Caco-2 (cell line): ENCODE measurements at regions not wholly inside any gene's neighbourhood (a gene's known extent, or its start where the extent isn't known, plus 50 kb on each side); places are given as distances from the start of the nearest gene placed in this dataset.

Experiments
- BruUV-seq: library from RNA; stranded (reverse); fragments of 400-500 nt; replicated peaks from 2 replicates; lab custom pipeline; 2021; lab: Mats Ljungman, UMichigan
- CTCF ChIA-PET: fragments of 300-600 bp; sonication (Branson Sonifier 250); formaldehyde crosslinking; loops from one replicate; lab custom pipeline; 2022; ENCODE audit warnings: antibody characterized with exemption; lab: Charles Lee
- POLR2A ChIA-PET: fragments of 300-600 bp; sonication (Branson Sonifier 250); formaldehyde crosslinking; loops from one replicate; lab custom pipeline; 2022; ENCODE audit warnings: antibody characterized with exemption; lab: Charles Lee
- DNase-seq, 2 experiments: peaks; one replicate each; pipeline versions ENCODE4 v3.0.0 to v3.0.0-alpha.2; 2020 to 2022
- H3K27me3 ChIP-seq: replicated peaks from 2 replicates; pipeline ENCODE4 v1.6.0; 2011; ENCODE audit warnings: low read length; ENCODE audit not compliant: control insufficient read depth, insufficient read depth
- H3K36me3 ChIP-seq: 2 replicates; pipeline ENCODE4 v1.5.1; 2011; ENCODE audit warnings: low read length; ENCODE audit not compliant: control insufficient read depth, insufficient read depth
- H3K4me1 ChIP-seq: fragments of 250-450 bp; sonication (Bioruptor Pico); 2 replicates; pipeline ENCODE4 v1.5.1; 2020; ENCODE audit warnings: mild to moderate bottlenecking
- H3K4me3 ChIP-seq: 2 replicates; pipeline ENCODE4 v1.5.1; 2011; ENCODE audit warnings: low read depth, mild to moderate bottlenecking, control low read depth, low read length
- H3K9me3 ChIP-seq: fragments of 250-450 bp; sonication (Bioruptor Pico); 2 replicates; pipeline ENCODE4 v1.5.1; 2020; ENCODE audit warnings: mild to moderate bottlenecking, moderate library complexity
- H3K27ac Mint-ChIP-seq: one replicate; pipeline ENCODE4 v1.8.0; 2022; ENCODE audit warnings: mixed read lengths; ENCODE audit not compliant: unreplicated experiment
- H3K27me3 Mint-ChIP-seq: one replicate; pipeline ENCODE4 v1.8.0; 2022; ENCODE audit warnings: mixed read lengths; ENCODE audit not compliant: insufficient read depth, unreplicated experiment
- H3K36me3 Mint-ChIP-seq: one replicate; pipeline ENCODE4 v1.8.0; 2022; ENCODE audit warnings: mild to moderate bottlenecking, mixed read lengths; ENCODE audit not compliant: insufficient read depth, unreplicated experiment
- H3K4me1 Mint-ChIP-seq: one replicate; pipeline ENCODE4 v1.8.0; 2022; ENCODE audit warnings: low read depth, mixed read lengths; ENCODE audit not compliant: unreplicated experiment
- H3K4me3 Mint-ChIP-seq: one replicate; pipeline ENCODE4 v1.8.0; 2022; ENCODE audit warnings: mild to moderate bottlenecking, moderate library complexity, mixed read lengths; ENCODE audit not compliant: unreplicated experiment
- H3K9me3 Mint-ChIP-seq: one replicate; pipeline ENCODE4 v1.8.0; 2022; ENCODE audit warnings: mixed read lengths; ENCODE audit not compliant: unreplicated experiment
- intact Hi-C: fragments of 100-400 bp; cut with micrococcal nuclease; formaldehyde crosslinking; loops from one replicate; pipeline ENCODE4 v1.10.0; 2022; ENCODE audit not compliant: unreplicated experiment
- TF ChIP-seq, protein P1 (sequence below), 2 experiments: fragments of 200-600 bp in 1 of 2; IDR thresholded peaks; 1 replicate in 1 of 2; 2 replicates in 1 of 2; pipeline versions ENCODE4 v1.5.1 to v1.8.0; 2011 to 2022; ENCODE audit warnings: antibody characterized with exemption in 1 of 2, control low read depth in 1 of 2, inconsistent platforms in 1 of 2, low read depth in 1 of 2, low read length in 1 of 2, mild to moderate bottlenecking in 1 of 2, moderate library complexity in 1 of 2; ENCODE audit not compliant: insufficient read depth in 1 of 2, severe bottlenecking in 1 of 2, unreplicated experiment in 1 of 2

GRCh38 chr13:62210951-62211350, 795.3 kb upstream of the PCDH20 start:
- H3K36me3 ChIP-seq: no peaks in the 10 kb centered on the region
- TF ChIP-seq, protein P1, sequence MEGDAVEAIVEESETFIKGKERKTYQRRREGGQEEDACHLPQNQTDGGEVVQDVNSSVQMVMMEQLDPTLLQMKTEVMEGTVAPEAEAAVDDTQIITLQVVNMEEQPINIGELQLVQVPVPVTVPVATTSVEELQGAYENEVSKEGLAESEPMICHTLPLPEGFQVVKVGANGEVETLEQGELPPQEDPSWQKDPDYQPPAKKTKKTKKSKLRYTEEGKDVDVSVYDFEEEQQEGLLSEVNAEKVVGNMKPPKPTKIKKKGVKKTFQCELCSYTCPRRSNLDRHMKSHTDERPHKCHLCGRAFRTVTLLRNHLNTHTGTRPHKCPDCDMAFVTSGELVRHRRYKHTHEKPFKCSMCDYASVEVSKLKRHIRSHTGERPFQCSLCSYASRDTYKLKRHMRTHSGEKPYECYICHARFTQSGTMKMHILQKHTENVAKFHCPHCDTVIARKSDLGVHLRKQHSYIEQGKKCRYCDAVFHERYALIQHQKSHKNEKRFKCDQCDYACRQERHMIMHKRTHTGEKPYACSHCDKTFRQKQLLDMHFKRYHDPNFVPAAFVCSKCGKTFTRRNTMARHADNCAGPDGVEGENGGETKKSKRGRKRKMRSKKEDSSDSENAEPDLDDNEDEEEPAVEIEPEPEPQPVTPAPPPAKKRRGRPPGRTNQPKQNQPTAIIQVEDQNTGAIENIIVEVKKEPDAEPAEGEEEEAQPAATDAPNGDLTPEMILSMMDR (IDR thresholded peaks at IDR 0.05; ENCODE audit: insufficient read depth in 1 of 2, low read depth in 1 of 2, low read length in 1 of 2, severe bottlenecking in 1 of 2, unreplicated experiment in 1 of 2): no peak
- Mint-ChIP-seq H3K27ac (no peak overlapping the region), H3K4me1 (no peaks in the 10 kb centered on the region), H3K27me3 (no peaks in the 10 kb centered on the region), H3K4me3 (no peak overlapping the region), H3K36me3 (no peaks in the 10 kb centered on the region), H3K9me3 (no peaks in the 10 kb centered on the region)
- H3K9me3 ChIP-seq: no peaks in the 10 kb centered on the region
- no TSS peak for BruUV-seq
- DNase-seq: no peak
- H3K27me3 ChIP-seq: no peaks in the 10 kb centered on the region
- ChIA-PET POLR2A (no interaction called here), CTCF (no interaction called here)
- H3K4me1 ChIP-seq: no peaks in the 10 kb centered on the region
- no peak overlapping the region for H3K4me3 ChIP-seq
- intact Hi-C loops: no loop called here

DNA sequence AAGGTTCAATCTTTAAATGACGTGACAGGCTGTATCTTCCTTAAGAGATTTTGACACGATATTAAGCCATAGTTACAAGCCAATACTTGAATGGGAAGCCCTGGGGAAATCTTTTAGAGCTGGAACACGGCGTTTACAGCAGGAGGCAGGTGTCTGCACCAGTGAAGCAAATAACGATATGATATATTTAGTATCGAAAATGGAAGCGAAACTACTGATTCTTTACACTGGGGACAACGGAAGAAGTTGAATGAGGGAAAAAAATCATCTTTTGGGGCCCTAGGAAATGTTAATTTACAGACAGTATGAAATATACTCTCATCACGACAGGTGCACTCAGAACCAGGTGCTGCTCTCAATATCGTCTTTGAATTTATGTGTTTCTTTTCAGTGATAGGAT, 793.9 kb upstream of the PCDH20 start:
- POLR2A ChIA-PET: no interaction called here

GRCh38 chr13:62207388-62207787, 791.7 kb upstream of the PCDH20 start:
- BruUV-seq: no TSS peak
- no peaks in the 10 kb centered on the region for H3K4me1 ChIP-seq
- no peak overlapping the region for H3K4me3 ChIP-seq
- H3K27me3 ChIP-seq: no peaks in the 10 kb centered on the region
- no peaks in the 10 kb centered on the region for H3K36me3 ChIP-seq
- no peaks in the 10 kb centered on the region for H3K9me3 ChIP-seq
- intact Hi-C loops: no loop called here
- no peak overlapping the region for H3K4me3 Mint-ChIP-seq
- DNase-seq: no peak
- H3K36me3 Mint-ChIP-seq: no peaks in the 10 kb centered on the region
- no peaks in the 10 kb centered on the region for H3K27me3 Mint-ChIP-seq
- TF ChIP-seq, protein P1 (IDR thresholded peaks at IDR 0.05; ENCODE audit: insufficient read depth in 1 of 2, low read depth in 1 of 2, low read length in 1 of 2, severe bottlenecking in 1 of 2, unreplicated experiment in 1 of 2): no peak
- no peak overlapping the region for H3K27ac Mint-ChIP-seq
- POLR2A ChIA-PET: no interaction called here
- no peaks in the 10 kb centered on the region for H3K9me3 Mint-ChIP-seq
- CTCF ChIA-PET: no interaction called here
- no peaks in the 10 kb centered on the region for H3K4me1 Mint-ChIP-seq

More for the DNA sequence above, 793.9 kb upstream of the PCDH20 start:
- no peaks in the 10 kb centered on the region for H3K36me3 Mint-ChIP-seq
- Histone ChIP-seq H3K36me3 (no peaks in the 10 kb centered on the region), H3K9me3 (no peaks in the 10 kb centered on the region), H3K4me1 (no peaks in the 10 kb centered on the region), H3K27me3 (no peaks in the 10 kb centered on the region), H3K4me3 (no peak overlapping the region)
- TF ChIP-seq, protein P1 (IDR thresholded peaks at IDR 0.05; ENCODE audit: insufficient read depth in 1 of 2, low read depth in 1 of 2, low read length in 1 of 2, severe bottlenecking in 1 of 2, unreplicated experiment in 1 of 2): no peak
- DNase-seq: no peak
- H3K9me3 Mint-ChIP-seq: no peaks in the 10 kb centered on the region
- intact Hi-C loops: no loop called here
- CTCF ChIA-PET: no interaction called here
- H3K4me3 Mint-ChIP-seq: no peak overlapping the region
- no peak overlapping the region for H3K27ac Mint-ChIP-seq
- no peaks in the 10 kb centered on the region for H3K27me3 Mint-ChIP-seq
- BruUV-seq: no TSS peak
- H3K4me1 Mint-ChIP-seq: no peaks in the 10 kb centered on the region
